ENCODE measurements at regions not wholly inside any gene's neighbourhood (a gene's known extent, or its start where the extent isn't known, plus 50 kb on each side); places are given as distances from the start of the nearest gene placed in this dataset.

- no peaks in the 10 kb centered on the region for H3K36me3 Mint-ChIP-seq
- H3K36me3 ChIP-seq (ENCODE audit: control insufficient read depth, insufficient read depth, low read length), result no peaks in the 10 kb centered on the region
- H3K27me3 Mint-ChIP-seq, result no peaks in the 10 kb centered on the region
- no peaks in the 10 kb centered on the region for H3K4me1 ChIP-seq (ENCODE audit: control insufficient read depth, insufficient read depth, low read length, poor library complexity, severe bottlenecking)
- H3K27ac ChIP-seq (ENCODE audit: insufficient read depth, low read length, poor library complexity, severe bottlenecking), result no peak overlapping the region
- H3K9me3 ChIP-seq (ENCODE audit: control insufficient read depth in 2 of 2, low read length in 2 of 2), result no peaks in the 10 kb centered on the region
- no peak overlapping the region for H3K4me3 ChIP-seq (ENCODE audit: low read depth, low read length)
- no peak for ATAC-seq (ENCODE audit: low read depth in 2 of 2)
- H3K27ac Mint-ChIP-seq, result no peak overlapping the region
- H3K4me1 Mint-ChIP-seq, result no peaks in the 10 kb centered on the region
- no peak overlapping the region for H3K4me3 Mint-ChIP-seq
- H3K27me3 ChIP-seq (ENCODE audit: control insufficient read depth, insufficient read depth, low read length), result no peaks in the 10 kb centered on the region
- DNase-seq, result no peak
- H3K9me3 Mint-ChIP-seq, result peaks cover 0 to 11% (median 4%) of the 10 kb centered on the region in 7 donors
Observed at GRCh38 chr9:14021871-14022525, 291.9 kb downstream of the NFIB start.

GRCh38 chr9:14018081-14018480 lies 295.9 kb downstream of the NFIB start:
- H3K9me3 Mint-ChIP-seq, result peaks cover 0 to 13% (median 6%) of the 10 kb centered on the region in 7 donors
- ATAC-seq (ENCODE audit: low read depth in 2 of 2), result no peak
- Histone ChIP-seq H3K9me3 (ENCODE audit: control insufficient read depth in 2 of 2, low read length in 2 of 2) (no peaks in the 10 kb centered on the region), H3K27ac (ENCODE audit: insufficient read depth, low read length, poor library complexity, severe bottlenecking) (no peak overlapping the region), H3K4me1 (ENCODE audit: control insufficient read depth, insufficient read depth, low read length, poor library complexity, severe bottlenecking) (no peaks in the 10 kb centered on the region), H3K4me3 (ENCODE audit: low read depth, low read length) (no peak overlapping the region), H3K27me3 (ENCODE audit: control insufficient read depth, insufficient read depth, low read length) (no peaks in the 10 kb centered on the region), H3K36me3 (ENCODE audit: control insufficient read depth, insufficient read depth, low read length) (no peaks in the 10 kb centered on the region)
- no peaks in the 10 kb centered on the region for H3K4me1 Mint-ChIP-seq
- H3K4me3 Mint-ChIP-seq, result no peak overlapping the region
- no peak overlapping the region for H3K27ac Mint-ChIP-seq
- no peak for DNase-seq
- H3K36me3 Mint-ChIP-seq, result no peaks in the 10 kb centered on the region
- H3K27me3 Mint-ChIP-seq, result no peaks in the 10 kb centered on the region

- no peaks in the 10 kb centered on the region for H3K4me1 Mint-ChIP-seq
- Histone ChIP-seq H3K27ac (ENCODE audit: insufficient read depth, low read length, poor library complexity, severe bottlenecking) (no peak overlapping the region), H3K4me1 (ENCODE audit: control insufficient read depth, insufficient read depth, low read length, poor library complexity, severe bottlenecking) (no peaks in the 10 kb centered on the region), H3K4me3 (ENCODE audit: low read depth, low read length) (no peak overlapping the region), H3K27me3 (ENCODE audit: control insufficient read depth, insufficient read depth, low read length) (no peaks in the 10 kb centered on the region), H3K36me3 (ENCODE audit: control insufficient read depth, insufficient read depth, low read length) (no peaks in the 10 kb centered on the region), H3K9me3 (ENCODE audit: control insufficient read depth in 2 of 2, low read length in 2 of 2) (peaks cover 0 to 2% of the 10 kb centered on the region in 2 experiments)
- DNase-seq, result no peak
- no peak overlapping the region for H3K4me3 Mint-ChIP-seq
- H3K27me3 Mint-ChIP-seq, result no peaks in the 10 kb centered on the region
- ATAC-seq (ENCODE audit: low read depth in 2 of 2), result no peak
- H3K36me3 Mint-ChIP-seq, result no peaks in the 10 kb centered on the region
- no peak overlapping the region for H3K27ac Mint-ChIP-seq
- peaks cover 4 to 9% (median 6%) of the 10 kb centered on the region in 7 donors for H3K9me3 Mint-ChIP-seq
Observed at GRCh38 chr9:14014744-14015143, 299.2 kb downstream of the NFIB start.

GRCh38 chr9:14014218-14014617 lies 299.7 kb downstream of the NFIB start:
- Mint-ChIP-seq H3K27ac (no peak overlapping the region), H3K9me3 (peaks cover 4 to 9% (median 6%) of the 10 kb centered on the region in 7 donors), H3K4me3 (no peak overlapping the region), H3K36me3 (no peaks in the 10 kb centered on the region), H3K4me1 (no peaks in the 10 kb centered on the region), H3K27me3 (no peaks in the 10 kb centered on the region)
- no peaks in the 10 kb centered on the region for H3K27me3 ChIP-seq (ENCODE audit: control insufficient read depth, insufficient read depth, low read length)
- H3K27ac ChIP-seq (ENCODE audit: insufficient read depth, low read length, poor library complexity, severe bottlenecking), result no peak overlapping the region
- no peaks in the 10 kb centered on the region for H3K36me3 ChIP-seq (ENCODE audit: control insufficient read depth, insufficient read depth, low read length)
- DNase-seq (no peak), ATAC-seq (ENCODE audit: low read depth in 2 of 2) (no peak)
- no peak overlapping the region for H3K4me3 ChIP-seq (ENCODE audit: low read depth, low read length)
- no peaks in the 10 kb centered on the region for H3K4me1 ChIP-seq (ENCODE audit: control insufficient read depth, insufficient read depth, low read length, poor library complexity, severe bottlenecking)
- H3K9me3 ChIP-seq (ENCODE audit: control insufficient read depth in 2 of 2, low read length in 2 of 2), result peaks cover 0 to 2% of the 10 kb centered on the region in 2 experiments

- ATAC-seq (ENCODE audit: low read depth in 2 of 2) (no peak), DNase-seq (no peak)
- Mint-ChIP-seq H3K9me3 (peaks cover 4 to 7% (median 5%) of the 10 kb centered on the region in 7 donors), H3K36me3 (no peaks in the 10 kb centered on the region), H3K4me1 (no peaks in the 10 kb centered on the region), H3K27ac (no peak overlapping the region), H3K27me3 (no peaks in the 10 kb centered on the region), H3K4me3 (no peak overlapping the region)
- H3K27me3 ChIP-seq (ENCODE audit: control insufficient read depth, insufficient read depth, low read length), result no peaks in the 10 kb centered on the region
- no peak overlapping the region for H3K27ac ChIP-seq (ENCODE audit: insufficient read depth, low read length, poor library complexity, severe bottlenecking)
- H3K4me1 ChIP-seq (ENCODE audit: control insufficient read depth, insufficient read depth, low read length, poor library complexity, severe bottlenecking), result no peaks in the 10 kb centered on the region
- no peak overlapping the region for H3K4me3 ChIP-seq (ENCODE audit: low read depth, low read length)
- H3K9me3 ChIP-seq (ENCODE audit: control insufficient read depth in 2 of 2, low read length in 2 of 2), result peaks cover 0 to 2% of the 10 kb centered on the region in 2 experiments
- H3K36me3 ChIP-seq (ENCODE audit: control insufficient read depth, insufficient read depth, low read length), result no peaks in the 10 kb centered on the region
Observed at GRCh38 chr9:14011799-14012560, 302.0 kb downstream of the NFIB start.

- peaks cover 0 to 1% of the 10 kb centered on the region in 2 experiments for H3K9me3 ChIP-seq (ENCODE audit: control insufficient read depth in 2 of 2, low read length in 2 of 2)
- H3K27ac Mint-ChIP-seq, result no peak overlapping the region
- DNase-seq (no peak), ATAC-seq (ENCODE audit: low read depth in 2 of 2) (no peak)
- H3K27ac ChIP-seq (ENCODE audit: insufficient read depth, low read length, poor library complexity, severe bottlenecking), result no peak overlapping the region
- H3K4me3 Mint-ChIP-seq, result no peak overlapping the region
- no peaks in the 10 kb centered on the region for H3K36me3 Mint-ChIP-seq
- H3K27me3 Mint-ChIP-seq, result no peaks in the 10 kb centered on the region
- H3K4me1 ChIP-seq (ENCODE audit: control insufficient read depth, insufficient read depth, low read length, poor library complexity, severe bottlenecking), result no peaks in the 10 kb centered on the region
- no peaks in the 10 kb centered on the region for H3K36me3 ChIP-seq (ENCODE audit: control insufficient read depth, insufficient read depth, low read length)
- H3K27me3 ChIP-seq (ENCODE audit: control insufficient read depth, insufficient read depth, low read length), result no peaks in the 10 kb centered on the region
- H3K9me3 Mint-ChIP-seq, result peaks cover 0 to 14% (median 1%) of the 10 kb centered on the region in 7 donors
- H3K4me1 Mint-ChIP-seq, result no peaks in the 10 kb centered on the region
- H3K4me3 ChIP-seq (ENCODE audit: low read depth, low read length), result no peak overlapping the region
Observed at GRCh38 chr9:14007190-14007769, 306.7 kb downstream of the NFIB start.

- H3K4me1 Mint-ChIP-seq, result no peaks in the 10 kb centered on the region
- no peak for DNase-seq
- H3K27me3 ChIP-seq (ENCODE audit: control insufficient read depth, insufficient read depth, low read length), result no peaks in the 10 kb centered on the region
- no peaks in the 10 kb centered on the region for H3K36me3 Mint-ChIP-seq
- H3K9me3 Mint-ChIP-seq, result peaks cover 0 to 15% (median 5%) of the 10 kb centered on the region in 7 donors
- no peak overlapping the region for H3K4me3 ChIP-seq (ENCODE audit: low read depth, low read length)
- H3K27ac ChIP-seq (ENCODE audit: insufficient read depth, low read length, poor library complexity, severe bottlenecking), result no peak overlapping the region
- H3K4me3 Mint-ChIP-seq, result no peak overlapping the region
- H3K36me3 ChIP-seq (ENCODE audit: control insufficient read depth, insufficient read depth, low read length), result no peaks in the 10 kb centered on the region
- no peaks in the 10 kb centered on the region for H3K27me3 Mint-ChIP-seq
- no peaks in the 10 kb centered on the region for H3K4me1 ChIP-seq (ENCODE audit: control insufficient read depth, insufficient read depth, low read length, poor library complexity, severe bottlenecking)
- no peak for ATAC-seq (ENCODE audit: low read depth in 2 of 2)
- no peak overlapping the region for H3K27ac Mint-ChIP-seq
- no peaks in the 10 kb centered on the region for H3K9me3 ChIP-seq (ENCODE audit: control insufficient read depth in 2 of 2, low read length in 2 of 2)
Observed at GRCh38 chr9:14006386-14007187, 307.4 kb downstream of the NFIB start.

Measured in CD4-positive, CD25-positive, alpha-beta regulatory T cell (primary cell).